ENCODE measurements at regions not wholly inside any gene's neighbourhood (a gene's known extent, or its start where the extent isn't known, plus 50 kb on each side); places are given as distances from the start of the nearest gene placed in this dataset.
"Not testable (repeated sequence)": the region's sequence is repeated elsewhere in the genome, so short reads cannot be mapped to it uniquely, and the experiment has no call there.

DNA sequence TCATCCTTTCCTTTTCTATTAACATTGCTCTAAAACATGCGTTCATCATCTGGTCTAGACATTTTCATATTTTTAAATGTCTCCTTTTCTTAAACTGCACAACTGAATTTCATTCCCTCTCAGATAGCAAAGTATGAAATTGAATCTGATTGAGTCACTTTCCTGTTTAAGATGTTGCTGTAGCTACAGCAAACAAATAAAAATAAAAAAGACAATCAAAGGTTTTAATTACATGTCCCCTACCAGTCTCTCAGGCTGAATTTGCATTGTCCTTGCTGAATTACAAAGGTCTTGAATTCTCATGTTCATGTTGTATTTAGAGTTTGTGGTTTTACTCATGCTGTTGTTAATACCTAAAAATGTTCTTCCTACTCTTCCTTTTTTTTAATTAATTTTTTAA lies 537.9 kb upstream of the LRATD1 start:
- no peaks in the 10 kb centered on the region for H3K4me1 ChIP-seq
- no peak overlapping the region for H3K27ac ChIP-seq
- no peak for TF ChIP-seq NFE2L2 (conservative IDR thresholded peaks at IDR 0.05; ENCODE audit: low read length)
- TF ChIP-seq PHF8 (IDR thresholded peaks at IDR 0.05; ENCODE audit: borderline replicate concordance, low read depth), result no peak
- no peak for TF ChIP-seq CBX2 (IDR thresholded peaks at IDR 0.05; ENCODE audit: borderline replicate concordance, low read depth)
- TF ChIP-seq RNF2 (IDR thresholded peaks at IDR 0.05; ENCODE audit: borderline replicate concordance, low read depth), result no peak
- TF ChIP-seq CBX8 (IDR thresholded peaks at IDR 0.05), result no peak
- TF ChIP-seq, protein P1, sequence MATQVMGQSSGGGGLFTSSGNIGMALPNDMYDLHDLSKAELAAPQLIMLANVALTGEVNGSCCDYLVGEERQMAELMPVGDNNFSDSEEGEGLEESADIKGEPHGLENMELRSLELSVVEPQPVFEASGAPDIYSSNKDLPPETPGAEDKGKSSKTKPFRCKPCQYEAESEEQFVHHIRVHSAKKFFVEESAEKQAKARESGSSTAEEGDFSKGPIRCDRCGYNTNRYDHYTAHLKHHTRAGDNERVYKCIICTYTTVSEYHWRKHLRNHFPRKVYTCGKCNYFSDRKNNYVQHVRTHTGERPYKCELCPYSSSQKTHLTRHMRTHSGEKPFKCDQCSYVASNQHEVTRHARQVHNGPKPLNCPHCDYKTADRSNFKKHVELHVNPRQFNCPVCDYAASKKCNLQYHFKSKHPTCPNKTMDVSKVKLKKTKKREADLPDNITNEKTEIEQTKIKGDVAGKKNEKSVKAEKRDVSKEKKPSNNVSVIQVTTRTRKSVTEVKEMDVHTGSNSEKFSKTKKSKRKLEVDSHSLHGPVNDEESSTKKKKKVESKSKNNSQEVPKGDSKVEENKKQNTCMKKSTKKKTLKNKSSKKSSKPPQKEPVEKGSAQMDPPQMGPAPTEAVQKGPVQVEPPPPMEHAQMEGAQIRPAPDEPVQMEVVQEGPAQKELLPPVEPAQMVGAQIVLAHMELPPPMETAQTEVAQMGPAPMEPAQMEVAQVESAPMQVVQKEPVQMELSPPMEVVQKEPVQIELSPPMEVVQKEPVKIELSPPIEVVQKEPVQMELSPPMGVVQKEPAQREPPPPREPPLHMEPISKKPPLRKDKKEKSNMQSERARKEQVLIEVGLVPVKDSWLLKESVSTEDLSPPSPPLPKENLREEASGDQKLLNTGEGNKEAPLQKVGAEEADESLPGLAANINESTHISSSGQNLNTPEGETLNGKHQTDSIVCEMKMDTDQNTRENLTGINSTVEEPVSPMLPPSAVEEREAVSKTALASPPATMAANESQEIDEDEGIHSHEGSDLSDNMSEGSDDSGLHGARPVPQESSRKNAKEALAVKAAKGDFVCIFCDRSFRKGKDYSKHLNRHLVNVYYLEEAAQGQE (IDR thresholded peaks at IDR 0.05), result no peak
- no peak for TF ChIP-seq SREBF2 (IDR thresholded peaks at IDR 0.05)
- TF ChIP-seq HOXA7 (CRISPR knock-in tag; IDR thresholded peaks at IDR 0.05), result no peak
- no peak for TF ChIP-seq BHLHE40 (IDR thresholded peaks at IDR 0.05; ENCODE audit: low read depth, low read length)
- no peak for TF ChIP-seq KDM5A (IDR thresholded peaks at IDR 0.05)
- TF ChIP-seq SMC3 (IDR thresholded peaks at IDR 0.05), result no peak
- WGBS (ENCODE audit: missing lambda C conversion rate), result 18% methylated on average over 1 of the region's 1 CpG
- CTCF ChIA-PET, result no interaction called here
- H3K4me3 ChIP-seq, result no peak overlapping the region
- H3K9me3 ChIP-seq, result no peaks in the 10 kb centered on the region; the same call in 2 of the 3 replicates
- no peak for DNase-seq (ENCODE audit: low read depth in 1 of 2, low spot score in 1 of 2)
- FAIRE-seq, result no peak
- POLR2A ChIA-PET, result no interaction called here
- ATAC-seq, result no peak
- no peak overlapping the region for H3K4me2 ChIP-seq

DNA sequence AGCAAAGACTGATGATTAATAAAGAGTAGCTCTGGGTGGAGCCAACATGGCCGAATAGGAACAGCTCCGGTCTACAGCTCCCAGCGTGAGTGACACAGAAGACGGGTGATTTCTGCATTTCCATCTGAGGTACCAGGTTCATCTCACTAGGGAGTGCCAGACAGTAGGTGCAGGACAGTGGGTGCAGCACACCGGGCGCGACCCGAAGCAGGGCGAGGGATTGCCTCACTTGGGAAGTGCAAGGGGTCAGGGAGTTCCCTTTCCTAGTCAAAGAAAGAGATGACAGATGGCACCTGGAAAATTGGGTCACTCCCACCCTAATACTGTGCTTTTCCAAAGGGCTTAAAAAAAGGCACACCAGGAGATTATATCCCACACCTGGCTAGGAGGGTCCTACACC lies 533.4 kb upstream of the LRATD1 start:
- WGBS (ENCODE audit: missing lambda C conversion rate), result 55% methylated on average over 9 of the region's 9 CpGs
- H3K4me2 ChIP-seq; POLR2A ChIA-PET; H3K27ac ChIP-seq; H3K4me1 ChIP-seq; H3K9me3 ChIP-seq; ATAC-seq; H3K4me3 ChIP-seq; FAIRE-seq; DNase-seq (ENCODE audit: low read depth in 1 of 2, low spot score in 1 of 2); CTCF ChIA-PET: not testable (repeated sequence)

DNA sequence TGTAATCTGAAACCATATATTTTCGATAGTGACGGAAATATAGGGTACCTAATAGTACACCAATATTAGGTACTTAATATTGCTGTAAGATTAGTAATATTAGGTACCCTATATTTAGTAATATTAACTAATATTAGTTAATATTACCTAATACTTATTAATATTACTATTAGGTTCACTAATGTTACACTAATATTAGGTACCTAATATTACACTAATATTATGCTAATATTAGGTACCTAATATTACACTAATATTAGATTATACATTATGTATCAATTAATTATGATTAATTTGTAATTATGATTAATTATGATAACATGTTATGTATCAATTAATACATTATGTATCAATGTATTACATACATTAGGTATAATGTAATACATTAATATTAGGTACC lies 518.2 kb upstream of the LRATD1 start:
- CTCF ChIA-PET, result no interaction called here
- TF ChIP-seq RFX5 (IDR thresholded peaks at IDR 0.05), result no peak
- TF ChIP-seq HEYL (CRISPR knock-in tag; IDR thresholded peaks at IDR 0.05), result no peak
- no peak for TF ChIP-seq PHF8 (IDR thresholded peaks at IDR 0.05; ENCODE audit: borderline replicate concordance, low read depth)
- TF ChIP-seq, protein P2, sequence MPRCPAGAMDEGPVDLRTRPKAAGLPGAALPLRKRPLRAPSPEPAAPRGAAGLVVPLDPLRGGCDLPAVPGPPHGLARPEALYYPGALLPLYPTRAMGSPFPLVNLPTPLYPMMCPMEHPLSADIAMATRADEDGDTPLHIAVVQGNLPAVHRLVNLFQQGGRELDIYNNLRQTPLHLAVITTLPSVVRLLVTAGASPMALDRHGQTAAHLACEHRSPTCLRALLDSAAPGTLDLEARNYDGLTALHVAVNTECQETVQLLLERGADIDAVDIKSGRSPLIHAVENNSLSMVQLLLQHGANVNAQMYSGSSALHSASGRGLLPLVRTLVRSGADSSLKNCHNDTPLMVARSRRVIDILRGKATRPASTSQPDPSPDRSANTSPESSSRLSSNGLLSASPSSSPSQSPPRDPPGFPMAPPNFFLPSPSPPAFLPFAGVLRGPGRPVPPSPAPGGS (IDR thresholded peaks at IDR 0.05), result no peak
- no peak for TF ChIP-seq SREBF2 (IDR thresholded peaks at IDR 0.05)
- TF ChIP-seq MAFK (IDR thresholded peaks at IDR 0.05; ENCODE audit: partially characterized antibody), result no peak
- TF ChIP-seq CHD4 (IDR thresholded peaks at IDR 0.05; ENCODE audit: borderline replicate concordance), result no peak
- TF ChIP-seq JUN (IDR thresholded peaks at IDR 0.05), result no peak
- TF ChIP-seq KDM1A (IDR thresholded peaks at IDR 0.05; ENCODE audit: low read depth), result no peak
- TF ChIP-seq RNF2 (IDR thresholded peaks at IDR 0.05; ENCODE audit: borderline replicate concordance, low read depth), result no peak
- TF ChIP-seq, protein P3, sequence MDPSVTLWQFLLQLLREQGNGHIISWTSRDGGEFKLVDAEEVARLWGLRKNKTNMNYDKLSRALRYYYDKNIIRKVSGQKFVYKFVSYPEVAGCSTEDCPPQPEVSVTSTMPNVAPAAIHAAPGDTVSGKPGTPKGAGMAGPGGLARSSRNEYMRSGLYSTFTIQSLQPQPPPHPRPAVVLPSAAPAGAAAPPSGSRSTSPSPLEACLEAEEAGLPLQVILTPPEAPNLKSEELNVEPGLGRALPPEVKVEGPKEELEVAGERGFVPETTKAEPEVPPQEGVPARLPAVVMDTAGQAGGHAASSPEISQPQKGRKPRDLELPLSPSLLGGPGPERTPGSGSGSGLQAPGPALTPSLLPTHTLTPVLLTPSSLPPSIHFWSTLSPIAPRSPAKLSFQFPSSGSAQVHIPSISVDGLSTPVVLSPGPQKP (IDR thresholded peaks at IDR 0.05; ENCODE audit: low read depth, low read length), result no peak
- TF ChIP-seq CEBPB (IDR thresholded peaks at IDR 0.05), result no peak
- no peak for TF ChIP-seq RAD21 (conservative IDR thresholded peaks at IDR 0.05 in 1 of 2, IDR thresholded peaks at IDR 0.05 in 1 of 2)
- WGBS (ENCODE audit: missing lambda C conversion rate), result 4% methylated on average over 2 of the region's 2 CpGs
- Histone ChIP-seq H3K4me1 (no peaks in the 10 kb centered on the region), H3K4me2 (no peak overlapping the region), H3K9me3 (peaks cover 3% of the 10 kb centered on the region; the same call in 1 of the 3 replicates), H3K27ac (no peak overlapping the region), H3K4me3 (no peak overlapping the region)
- DNase-seq (ENCODE audit: low read depth in 1 of 2, low spot score in 1 of 2), result no peak
- no peak for ATAC-seq
- FAIRE-seq, result no peak
- POLR2A ChIA-PET, result no interaction called here

Measured in A549 (cell line).